Brain microvascular endothelial cell (primary cell): ENCODE measurements at regions not wholly inside any gene's neighbourhood (a gene's known extent, or its start where the extent isn't known, plus 50 kb on each side); places are given as distances from the start of the nearest gene placed in this dataset.
A peak's percentile ranks its signal among the peaks of the same experiment; 100 is the strongest.

ENCODE experiments used
- DNase-seq: peaks from one replicate; pipeline ENCODE4 v3.0.0-alpha.2; 2020
- H3K27ac ChIP-seq: fragments of 250-450 bp; sonication (Bioruptor Pico); 2 replicates; pipeline ENCODE4 v1.5.1; 2020; ENCODE audit warnings: mild to moderate bottlenecking, moderate library complexity
- H3K27me3 ChIP-seq: fragments of 250-450 bp; sonication (Bioruptor Pico); replicated peaks from 2 replicates; pipeline ENCODE4 v1.5.1; 2020; ENCODE audit warnings: mild to moderate bottlenecking
- H3K36me3 ChIP-seq: fragments of 250-450 bp; sonication (Bioruptor Pico); replicated peaks from 2 replicates; pipeline ENCODE4 v1.5.1; 2020; ENCODE audit warnings: mild to moderate bottlenecking
- H3K4me3 ChIP-seq: 2 replicates; pipeline ENCODE4 v1.5.1; 2011; ENCODE audit warnings: low read depth, mild to moderate bottlenecking, control low read depth, low read length, moderate library complexity
- CTCF ChIP-seq: IDR thresholded peaks from 2 replicates; pipeline ENCODE4 v1.5.1; 2011; ENCODE audit warnings: low read depth, mild to moderate bottlenecking, moderate library complexity, low read length, control low read depth, inconsistent platforms; ENCODE audit errors: missing control alignments
- in situ Hi-C: cut with HindIII; loops from 2 replicates; pipeline ENCODE4 v1.10.0; 2017; ENCODE audit warnings: low sequenced_read_pairs, low pct_ligation_motif_present

- DNase-seq = no peak
- H3K27me3 ChIP-seq = no peaks in the 10 kb centered on the region
- in situ Hi-C loops = no loop called here
- H3K4me3 ChIP-seq = no peak overlapping the region
- no peaks in the 10 kb centered on the region for H3K36me3 ChIP-seq
- H3K27ac ChIP-seq = no peak overlapping the region
- no peak for TF ChIP-seq CTCF
Measured at GRCh38 chr12:123056709-123057108, 76.2 kb downstream of the ARL6IP4 start.

GRCh38 chr12:123056053-123056452 lies 75.6 kb downstream of the ARL6IP4 start:
- H3K4me3 ChIP-seq = no peak overlapping the region
- no peak for TF ChIP-seq CTCF
- DNase-seq = peak; percentile 16
- no peaks in the 10 kb centered on the region for H3K36me3 ChIP-seq
- in situ Hi-C loops = no loop called here
- H3K27me3 ChIP-seq = no peaks in the 10 kb centered on the region
- no peak overlapping the region for H3K27ac ChIP-seq

- no peak for TF ChIP-seq CTCF
- DNase-seq = no peak
- in situ Hi-C loops = no loop called here
- Histone ChIP-seq H3K4me3 (no peak overlapping the region), H3K27me3 (no peaks in the 10 kb centered on the region), H3K27ac (no peak overlapping the region), H3K36me3 (no peaks in the 10 kb centered on the region)
Measured at GRCh38 chr12:123055281-123055766, 74.8 kb downstream of the ARL6IP4 start.

- no peak for DNase-seq
- Histone ChIP-seq H3K4me3 (no peak overlapping the region), H3K36me3 (no peaks in the 10 kb centered on the region), H3K27me3 (no peaks in the 10 kb centered on the region), H3K27ac (no peak overlapping the region)
- in situ Hi-C loops = no loop called here
- TF ChIP-seq CTCF = no peak
Measured at GRCh38 chr12:123054371-123054770, 73.9 kb downstream of the ARL6IP4 start.

- no peak overlapping the region for H3K4me3 ChIP-seq
- H3K36me3 ChIP-seq = no peaks in the 10 kb centered on the region
- no peak overlapping the region for H3K27ac ChIP-seq
- no peak for TF ChIP-seq CTCF
- in situ Hi-C loops = no loop called here
- DNase-seq = no peak
- H3K27me3 ChIP-seq = no peaks in the 10 kb centered on the region
Measured at GRCh38 chr12:123051556-123051955, 71.1 kb downstream of the ARL6IP4 start.

GRCh38 chr12:123050913-123051312 lies 70.4 kb downstream of the ARL6IP4 start:
- H3K27ac ChIP-seq = no peak overlapping the region
- in situ Hi-C loops = no loop called here
- no peak for DNase-seq
- H3K4me3 ChIP-seq = no peak overlapping the region
- no peak for TF ChIP-seq CTCF
- H3K27me3 ChIP-seq = no peaks in the 10 kb centered on the region
- no peaks in the 10 kb centered on the region for H3K36me3 ChIP-seq
